Sigmoid colon (tissue), 4 donors: ENCODE measurements at regions not wholly inside any gene's neighbourhood (a gene's known extent, or its start where the extent isn't known, plus 50 kb on each side); places are given as distances from the start of the nearest gene placed in this dataset.

Experiments used
- CTCF ChIP-seq, 4 experiments: fragments of 450-650 bp in 3 of 4; fragments of 200-600 bp in 1 of 4; IDR thresholded peaks; one replicate each; pipeline ENCODE4 v1.5.1; 2016 to 2019; ENCODE audit warnings: antibody characterized with exemption in 4 of 4, mild to moderate bottlenecking in 3 of 4, moderate library complexity in 2 of 4
- EP300 ChIP-seq, 4 donors: sonication (generic); formaldehyde crosslinking; IDR thresholded peaks; one replicate each; pipeline ENCODE4 v1.6.1; 2017; ENCODE audit warnings: antibody characterized with exemption in 4 of 4
- POLR2A ChIP-seq, 2 donors: fragments of 450-650 bp; IDR thresholded peaks; one replicate each; pipeline ENCODE4 v1.6.1; 2016; ENCODE audit warnings: antibody characterized with exemption in 2 of 2, mild to moderate bottlenecking in 2 of 2, moderate library complexity in 2 of 2
- POLR2AphosphoS5 ChIP-seq, 4 donors: sonication (generic); formaldehyde crosslinking; IDR thresholded peaks; one replicate each; pipeline ENCODE4 v1.6.1; 2017; ENCODE audit warnings: antibody characterized with exemption in 4 of 4

GRCh38 chr4:55004831-55005230 is 120.6 kb downstream of the KDR start:
- TF ChIP-seq POLR2A (IDR thresholded peaks at IDR 0.05) (no peak), CTCF (IDR thresholded peaks at IDR 0.05) (no peak), POLR2AphosphoS5 (IDR thresholded peaks at IDR 0.05) (no peak), EP300 (IDR thresholded peaks at IDR 0.05) (no peak)
